Brain microvascular endothelial cell (primary cell): ENCODE measurements at regions not wholly inside any gene's neighbourhood (a gene's known extent, or its start where the extent isn't known, plus 50 kb on each side); places are given as distances from the start of the nearest gene placed in this dataset.

Experiments
- DNase-seq: peaks from one replicate; pipeline ENCODE4 v3.0.0-alpha.2; 2020
- H3K27ac ChIP-seq: fragments of 250-450 bp; sonication (Bioruptor Pico); 2 replicates; pipeline ENCODE4 v1.5.1; 2020; ENCODE audit warnings: mild to moderate bottlenecking, moderate library complexity
- H3K27me3 ChIP-seq: fragments of 250-450 bp; sonication (Bioruptor Pico); replicated peaks from 2 replicates; pipeline ENCODE4 v1.5.1; 2020; ENCODE audit warnings: mild to moderate bottlenecking
- H3K36me3 ChIP-seq: fragments of 250-450 bp; sonication (Bioruptor Pico); replicated peaks from 2 replicates; pipeline ENCODE4 v1.5.1; 2020; ENCODE audit warnings: mild to moderate bottlenecking
- H3K4me3 ChIP-seq: 2 replicates; pipeline ENCODE4 v1.5.1; 2011; ENCODE audit warnings: low read depth, mild to moderate bottlenecking, control low read depth, low read length, moderate library complexity
- in situ Hi-C: cut with HindIII; loops from 2 replicates; pipeline ENCODE4 v1.10.0; 2017; ENCODE audit warnings: low sequenced_read_pairs, low pct_ligation_motif_present
- TF ChIP-seq, protein P1 (sequence below): IDR thresholded peaks from 2 replicates; pipeline ENCODE4 v1.5.1; 2011; ENCODE audit warnings: low read depth, mild to moderate bottlenecking, moderate library complexity, low read length, control low read depth, inconsistent platforms; ENCODE audit errors: missing control alignments

DNA sequence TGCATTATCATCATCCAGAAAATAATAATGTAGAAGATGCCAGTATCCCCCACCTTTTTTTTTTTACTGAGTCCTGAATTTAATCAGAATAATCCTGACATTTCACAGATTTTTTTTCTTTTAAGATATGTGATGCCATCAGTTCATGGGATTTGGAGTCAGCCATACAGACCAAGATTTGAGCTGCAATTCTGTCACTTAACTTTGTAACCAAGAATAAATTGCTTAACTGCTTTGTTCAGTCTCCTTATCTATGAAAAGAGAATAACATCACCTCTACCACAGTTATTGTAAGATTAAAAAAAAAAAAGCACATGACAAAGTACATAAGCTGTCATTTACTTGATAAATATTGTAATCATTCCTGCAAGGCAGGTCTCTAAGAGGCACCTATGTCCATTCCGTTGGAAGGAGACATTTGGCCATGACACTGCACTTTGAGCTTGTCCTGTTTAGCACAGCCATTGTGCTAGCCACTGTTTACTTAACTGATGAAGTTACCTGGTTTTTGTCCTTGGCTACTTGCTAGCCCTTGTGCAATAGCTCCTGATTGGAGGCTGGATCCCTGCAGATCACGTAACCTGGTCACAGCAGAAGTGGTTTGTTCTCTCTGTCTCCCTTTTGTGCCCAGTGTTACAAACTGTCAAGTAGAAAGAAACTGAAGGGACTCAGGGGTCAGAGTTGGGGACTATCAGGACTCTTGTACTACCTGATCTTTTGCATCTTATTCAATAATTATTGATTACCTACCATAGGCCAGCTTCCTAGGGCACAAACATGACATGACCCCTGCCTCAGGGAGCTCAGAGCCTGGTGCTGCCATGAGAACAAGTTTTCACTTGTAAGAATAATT lies 306.0 kb downstream of the WDR72 start:
- in situ Hi-C loops: no loop called here
- no peaks in the 10 kb centered on the region for H3K36me3 ChIP-seq

DNA sequence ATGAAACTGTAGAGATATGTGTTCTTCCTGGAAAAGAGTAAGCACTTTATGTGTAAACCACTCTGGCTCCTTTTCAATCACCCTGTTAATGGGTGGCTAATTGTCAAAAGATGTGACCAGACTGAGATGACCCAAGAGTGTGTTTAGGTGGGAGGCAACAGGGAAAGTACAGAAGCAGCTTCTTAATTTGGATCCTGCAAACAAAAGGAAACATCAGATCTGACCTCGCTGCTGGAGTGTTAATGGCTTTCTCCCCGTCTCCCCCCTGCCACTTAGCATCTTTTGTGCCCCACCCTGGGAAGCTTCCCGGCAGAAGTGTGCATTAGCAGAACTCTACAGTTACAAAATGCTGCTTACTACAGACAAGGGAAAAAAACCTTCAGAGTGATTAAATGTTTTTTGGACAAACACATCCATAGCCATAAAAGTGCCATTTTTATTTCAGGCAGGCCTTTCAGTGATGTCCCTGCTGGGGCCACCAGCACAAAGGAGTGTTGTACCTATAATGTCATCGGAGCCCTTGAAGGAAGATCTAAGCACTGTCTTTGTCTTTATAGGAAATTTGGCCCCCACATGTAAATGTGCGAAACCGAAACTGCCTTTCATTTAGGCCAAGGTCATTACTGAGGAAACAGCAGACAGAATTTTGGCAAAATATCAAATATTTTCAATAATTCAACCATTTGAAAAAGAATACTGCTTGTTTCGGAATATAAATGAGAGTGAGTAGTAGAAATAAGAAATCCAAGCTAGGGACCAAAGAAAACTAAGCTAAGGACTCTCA lies 311.0 kb downstream of the WDR72 start:
- Histone ChIP-seq H3K27ac (no peak overlapping the region), H3K27me3 (no peaks in the 10 kb centered on the region), H3K4me3 (no peak overlapping the region), H3K36me3 (no peaks in the 10 kb centered on the region)
- TF ChIP-seq, protein P1, sequence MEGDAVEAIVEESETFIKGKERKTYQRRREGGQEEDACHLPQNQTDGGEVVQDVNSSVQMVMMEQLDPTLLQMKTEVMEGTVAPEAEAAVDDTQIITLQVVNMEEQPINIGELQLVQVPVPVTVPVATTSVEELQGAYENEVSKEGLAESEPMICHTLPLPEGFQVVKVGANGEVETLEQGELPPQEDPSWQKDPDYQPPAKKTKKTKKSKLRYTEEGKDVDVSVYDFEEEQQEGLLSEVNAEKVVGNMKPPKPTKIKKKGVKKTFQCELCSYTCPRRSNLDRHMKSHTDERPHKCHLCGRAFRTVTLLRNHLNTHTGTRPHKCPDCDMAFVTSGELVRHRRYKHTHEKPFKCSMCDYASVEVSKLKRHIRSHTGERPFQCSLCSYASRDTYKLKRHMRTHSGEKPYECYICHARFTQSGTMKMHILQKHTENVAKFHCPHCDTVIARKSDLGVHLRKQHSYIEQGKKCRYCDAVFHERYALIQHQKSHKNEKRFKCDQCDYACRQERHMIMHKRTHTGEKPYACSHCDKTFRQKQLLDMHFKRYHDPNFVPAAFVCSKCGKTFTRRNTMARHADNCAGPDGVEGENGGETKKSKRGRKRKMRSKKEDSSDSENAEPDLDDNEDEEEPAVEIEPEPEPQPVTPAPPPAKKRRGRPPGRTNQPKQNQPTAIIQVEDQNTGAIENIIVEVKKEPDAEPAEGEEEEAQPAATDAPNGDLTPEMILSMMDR: no peak
- no peak for DNase-seq
- in situ Hi-C loops: no loop called here

More for the DNA sequence above, 306.0 kb downstream of the WDR72 start:
- TF ChIP-seq, protein P1: no peak
- DNase-seq: no peak
- no peaks in the 10 kb centered on the region for H3K27me3 ChIP-seq
- H3K4me3 ChIP-seq: no peak overlapping the region
- H3K27ac ChIP-seq: no peak overlapping the region

DNA sequence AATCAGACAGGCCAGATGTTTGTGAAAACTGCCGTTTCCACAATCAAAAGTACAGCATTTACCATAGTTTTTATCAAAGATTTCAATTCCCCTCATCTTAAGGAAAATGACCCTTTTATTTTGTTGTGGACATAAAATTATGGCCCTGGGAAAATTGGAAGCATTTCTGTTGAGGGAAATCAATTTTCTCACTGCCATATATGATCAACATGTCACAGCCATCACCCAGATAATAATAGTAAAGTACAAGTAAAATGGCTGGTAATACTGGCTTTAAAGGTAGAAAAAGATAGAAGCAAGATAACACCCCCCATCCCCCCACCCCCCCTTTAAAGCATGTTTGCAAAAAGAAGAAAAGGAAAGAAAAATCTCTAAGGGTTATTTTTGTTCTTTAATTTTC lies 311.7 kb downstream of the WDR72 start:
- no peak overlapping the region for H3K4me3 ChIP-seq
- H3K27ac ChIP-seq: no peak overlapping the region
- TF ChIP-seq, protein P1: no peak
- no peaks in the 10 kb centered on the region for H3K36me3 ChIP-seq
- no peaks in the 10 kb centered on the region for H3K27me3 ChIP-seq
- in situ Hi-C loops: no loop called here
- no peak for DNase-seq

DNA sequence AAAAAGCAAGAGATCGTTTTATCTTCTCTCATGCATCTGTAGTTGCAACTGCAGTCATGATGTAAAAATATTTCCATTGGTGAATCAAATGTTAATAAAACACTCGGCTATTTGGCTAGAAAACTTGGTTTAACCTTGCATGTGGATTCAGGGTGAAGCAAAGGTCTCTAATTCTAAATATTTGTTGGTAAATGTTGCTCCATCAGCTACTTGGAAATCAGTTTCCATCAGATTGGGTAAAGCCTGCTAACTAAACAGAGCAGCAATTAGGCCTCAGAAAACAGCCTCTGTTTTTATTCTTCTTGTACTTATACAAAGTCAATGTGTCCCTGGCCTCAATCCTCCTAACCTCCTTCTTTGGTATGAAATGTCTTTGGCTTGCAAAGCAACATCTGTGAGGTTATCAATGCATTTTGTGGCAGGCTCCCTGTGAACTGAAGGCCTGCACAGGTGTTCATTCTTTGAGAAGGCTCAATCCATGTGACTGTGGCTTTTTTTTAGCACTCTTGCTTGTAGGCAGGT lies 312.3 kb downstream of the WDR72 start:
- in situ Hi-C loops: no loop called here
- TF ChIP-seq, protein P1: no peak
- no peak overlapping the region for H3K27ac ChIP-seq
- no peaks in the 10 kb centered on the region for H3K27me3 ChIP-seq
- DNase-seq: no peak
- no peaks in the 10 kb centered on the region for H3K36me3 ChIP-seq
- H3K4me3 ChIP-seq: no peak overlapping the region

DNA sequence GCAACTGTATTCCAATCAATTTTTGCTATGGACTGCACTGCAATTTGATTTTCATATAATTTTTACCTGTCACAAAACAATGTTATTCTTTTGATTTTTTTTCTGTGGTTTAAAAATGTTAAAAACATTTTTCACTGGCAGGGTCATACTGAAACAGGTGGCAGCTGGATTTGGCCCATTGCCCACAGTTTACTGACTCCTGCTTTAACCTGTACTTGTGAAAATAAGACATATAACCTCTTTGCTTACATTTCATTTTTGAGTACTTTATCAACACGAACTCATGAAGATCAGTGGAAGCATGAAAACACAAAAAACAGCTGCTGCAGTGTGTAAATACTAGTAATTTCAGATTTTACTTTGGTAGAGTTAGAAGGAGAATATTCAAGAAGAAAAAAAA lies 313.1 kb downstream of the WDR72 start:
- Histone ChIP-seq H3K36me3 (no peaks in the 10 kb centered on the region), H3K4me3 (no peak overlapping the region), H3K27ac (no peak overlapping the region), H3K27me3 (no peaks in the 10 kb centered on the region)
- no peak for DNase-seq
- TF ChIP-seq, protein P1: no peak
- in situ Hi-C loops: no loop called here
